HG03095 (cell line): ENCODE measurements at regions not wholly inside any gene's neighbourhood (a gene's known extent, or its start where the extent isn't known, plus 50 kb on each side); places are given as distances from the start of the nearest gene placed in this dataset.
"Not testable (repeated sequence)": the region's sequence is repeated elsewhere in the genome, so short reads cannot be mapped to it uniquely, and the experiment has no call there.

Experiments
- ATAC-seq: cut with Tn5 transposase; IDR thresholded peaks from one replicate; pipeline ENCODE4 v1.9.1; 2021; ENCODE audit warnings: moderate library complexity; ENCODE audit not compliant: unreplicated experiment

GRCh38 chr10:80697926-80698325, 160.2 kb downstream of the SH2D4B start:
- no peak for ATAC-seq

- ATAC-seq = peak; percentile 82
These were observed 161.9 kb downstream of the SH2D4B start for GRCh38 chr10:80699602-80700039.

- no peak for ATAC-seq
These were observed 162.6 kb downstream of the SH2D4B start for GRCh38 chr10:80700252-80700651.

- ATAC-seq = no peak
These were observed 163.2 kb downstream of the SH2D4B start for GRCh38 chr10:80700760-80701444.

- ATAC-seq = no peak
These were observed 164.0 kb downstream of the SH2D4B start for GRCh38 chr10:80701706-80702105.

GRCh38 chr10:80702143-80702542, 164.4 kb downstream of the SH2D4B start:
- ATAC-seq = no peak

GRCh38 chr10:80705899-80706298, 168.2 kb downstream of the SH2D4B start:
- ATAC-seq = no peak

- no peak for ATAC-seq
These were observed 170.5 kb downstream of the SH2D4B start for GRCh38 chr10:80708185-80708584.

- no peak for ATAC-seq
These were observed 171.1 kb downstream of the SH2D4B start for GRCh38 chr10:80708808-80709207.

GRCh38 chr10:80709866-80710265, 172.2 kb downstream of the SH2D4B start:
- no peak for ATAC-seq

- no peak for ATAC-seq
These were observed 175.8 kb downstream of the SH2D4B start for GRCh38 chr10:80713398-80713928.

GRCh38 chr10:80714566-80714965, 176.9 kb downstream of the SH2D4B start:
- no peak for ATAC-seq

GRCh38 chr10:80718024-80718423, 180.3 kb downstream of the SH2D4B start:
- ATAC-seq = no peak

- ATAC-seq = no peak
These were observed 182.2 kb downstream of the SH2D4B start for GRCh38 chr10:80719935-80720334.

- no peak for ATAC-seq
These were observed 182.8 kb downstream of the SH2D4B start for GRCh38 chr10:80720549-80720948.

- not testable (repeated sequence) for ATAC-seq
These were observed 190.7 kb downstream of the SH2D4B start for GRCh38 chr10:80728354-80728753.

GRCh38 chr10:80729896-80730295, 192.2 kb downstream of the SH2D4B start:
- ATAC-seq = no peak

- ATAC-seq = no peak
These were observed 192.8 kb downstream of the SH2D4B start for GRCh38 chr10:80730522-80730921.

- ATAC-seq = no peak
These were observed 196.9 kb downstream of the SH2D4B start for GRCh38 chr10:80734589-80734988.

GRCh38 chr10:80737209-80737608, 199.5 kb downstream of the SH2D4B start:
- ATAC-seq = no peak

GRCh38 chr10:80739328-80739727, 201.6 kb downstream of the SH2D4B start:
- no peak for ATAC-seq

GRCh38 chr10:80739963-80740715, 202.4 kb downstream of the SH2D4B start:
- ATAC-seq = no peak
